B cell (primary cell): ENCODE measurements at regions not wholly inside any gene's neighbourhood (a gene's known extent, or its start where the extent isn't known, plus 50 kb on each side); places are given as distances from the start of the nearest gene placed in this dataset.

ENCODE experiments used
- ATAC-seq: fragments of 200-7000 bp; cut with Tn5 transposase; one replicate; pipeline ENCODE4 v1.10.0; 2021; ENCODE audit warnings: low read depth, mild to moderate bottlenecking, moderate number of reproducible peaks, moderate library complexity
- CTCF ChIA-PET: fragments of 350-600 bp; sonication (Branson Sonifier 250); formaldehyde crosslinking; loops from one replicate; lab custom pipeline; 2021; ENCODE audit warnings: antibody characterized with exemption, inconsistent platforms; lab: Charles Lee
- POLR2A ChIA-PET: fragments of 350-600 bp; sonication (Branson Sonifier 250); formaldehyde crosslinking; loops from one replicate; lab custom pipeline; 2021; ENCODE audit warnings: antibody characterized with exemption; lab: Charles Lee
- DNase-seq: peaks from one replicate; pipeline ENCODE4 v3.0.0; 2013
- H2AFZ ChIP-seq: 2 replicates; pipeline ENCODE4 v1.6.1; 2012; ENCODE audit warnings: mild to moderate bottlenecking, low read depth, low read length; ENCODE audit not compliant: insufficient read depth, poor library complexity, severe bottlenecking
- H3K27ac ChIP-seq, 2 donors: 1 replicate in 1 of 2; 2 replicates in 1 of 2; pipeline ENCODE4 v1.5.1; 2012 to 2013; ENCODE audit warnings: low read length in 2 of 2, mild to moderate bottlenecking in 2 of 2, moderate library complexity in 1 of 2
- H3K27me3 ChIP-seq, 4 experiments: fragments of 200-600 bp in 1 of 4; sonication (generic) in 1 of 4; replicated peaks in 1 of 4; 1 replicate in 2 of 4; 2 replicates in 2 of 4; pipeline versions ENCODE4 v1.6.1 to v1.7.0; 2013 to 2016; ENCODE audit warnings: low read length in 3 of 4, mild to moderate bottlenecking in 2 of 4, mixed read lengths in 1 of 4, moderate library complexity in 1 of 4; ENCODE audit not compliant: insufficient read depth in 4 of 4, control insufficient read depth in 3 of 4; ENCODE audit errors: control extremely low read depth in 1 of 4
- H3K36me3 ChIP-seq, 2 experiments: replicated peaks in 1 of 2; 1 replicate in 1 of 2; 2 replicates in 1 of 2; pipeline versions ENCODE4 v1.6.1 to v1.7.1; 2013; ENCODE audit warnings: low read length in 1 of 2; ENCODE audit not compliant: insufficient read depth in 2 of 2, control insufficient read depth in 1 of 2; ENCODE audit errors: control extremely low read depth in 1 of 2, extremely low read depth in 1 of 2
- H3K4me1 ChIP-seq, 2 donors: fragments of 200-600 bp in 1 of 2; sonication (generic) in 1 of 2; 1 replicate in 1 of 2; 2 replicates in 1 of 2; pipeline versions ENCODE4 v1.5.1 to v1.6.1; 2013 to 2017; ENCODE audit warnings: low read length in 2 of 2; ENCODE audit not compliant: control insufficient read depth in 2 of 2, insufficient read depth in 2 of 2
- H3K4me2 ChIP-seq: replicated peaks from 2 replicates; pipeline ENCODE3; 2012; ENCODE audit warnings: mild to moderate bottlenecking, low read depth, low read length; ENCODE audit not compliant: poor library complexity, severe bottlenecking
- H3K4me3 ChIP-seq, 5 experiments: fragments of 200-600 bp in 1 of 5; sonication (generic) in 1 of 5; 1 replicate in 3 of 5; 2 replicates in 2 of 5; pipeline versions ENCODE4 v1.5.1 to v1.7.0; 2011 to 2016; ENCODE audit warnings: low read length in 4 of 5, mild to moderate bottlenecking in 4 of 5, low read depth in 2 of 5, control low read depth in 1 of 5, moderate library complexity in 1 of 5; ENCODE audit not compliant: insufficient read depth in 1 of 5; ENCODE audit errors: control extremely low read depth in 1 of 5, extremely low read depth in 1 of 5
- H3K79me2 ChIP-seq: fragments of 200-600 bp; sonication (generic); one replicate; pipeline ENCODE4 v1.6.0; 2016; ENCODE audit warnings: low read length; ENCODE audit not compliant: control insufficient read depth, insufficient read depth
- H3K9ac ChIP-seq: fragments of 200-600 bp; sonication (generic); 2 replicates; pipeline ENCODE4 v1.6.1; 2017; ENCODE audit warnings: mild to moderate bottlenecking, low read length, moderate library complexity
- H3K9me3 ChIP-seq, 3 donors: one replicate each; pipeline versions ENCODE4 v1.6.1 to v1.7.1; 2013; ENCODE audit warnings: low read length in 2 of 3; ENCODE audit not compliant: control insufficient read depth in 2 of 3, insufficient read depth in 1 of 3; ENCODE audit errors: control extremely low read depth in 1 of 3
- H4K20me1 ChIP-seq: 2 replicates; pipeline ENCODE4 v1.6.0; 2012; ENCODE audit warnings: mild to moderate bottlenecking, low read length; ENCODE audit not compliant: insufficient read depth, control insufficient read depth, poor library complexity, severe bottlenecking
- H3K27ac Mint-ChIP-seq: one replicate; pipeline ENCODE4 v1.8.0; 2021; ENCODE audit warnings: mixed read lengths
- H3K27me3 Mint-ChIP-seq: one replicate; pipeline ENCODE4 v1.8.0; 2021; ENCODE audit warnings: mixed read lengths
- H3K4me1 Mint-ChIP-seq: one replicate; pipeline ENCODE4 v1.8.0; 2021; ENCODE audit warnings: mixed read lengths
- H3K4me3 Mint-ChIP-seq: one replicate; pipeline ENCODE4 v1.8.0; 2021; ENCODE audit warnings: mixed read lengths
- H3K9me3 Mint-ChIP-seq: one replicate; pipeline ENCODE4 v1.8.0; 2022; ENCODE audit warnings: mixed read lengths; ENCODE audit not compliant: insufficient read depth
- CTCF ChIP-seq: fragments of 200-600 bp; IDR thresholded peaks from one replicate; pipeline ENCODE4 v1.8.0; 2022; ENCODE audit warnings: antibody characterized with exemption, mild to moderate bottlenecking
- EZH2 ChIP-seq: IDR thresholded peaks from 2 replicates; pipeline ENCODE4 v1.6.1; 2012; ENCODE audit warnings: borderline replicate concordance, low read depth, mild to moderate bottlenecking, moderate library complexity, low read length; ENCODE audit not compliant: insufficient read depth, poor library complexity, severe bottlenecking
- WGBS: methylation state at CpG from one replicate; pipeline ENCODE4 v1.1.5; 2013; ENCODE audit warnings: missing lambda C conversion rate; ENCODE audit not compliant: insufficient coverage; 5-methylcytosine and 5-hydroxymethylcytosine counted together
- intact Hi-C: fragments of 100-400 bp; cut with micrococcal nuclease; formaldehyde crosslinking; loops from one replicate; pipeline ENCODE4 v1.10.0; 2022

GRCh38 chr9:106065136-106065535 is 370.8 kb downstream of the TMEM38B start:
- no peaks in the 10 kb centered on the region for H3K27me3 Mint-ChIP-seq
- POLR2A ChIA-PET, result no interaction called here
- no peak overlapping the region for H3K9ac ChIP-seq
- no peaks in the 10 kb centered on the region for H3K27me3 ChIP-seq
- H3K9me3 Mint-ChIP-seq, result no peaks in the 10 kb centered on the region
- peaks cover 0 to 2% (median 0%) of the 10 kb centered on the region in 3 donors for H3K9me3 ChIP-seq
- no peaks in the 10 kb centered on the region for H3K4me1 ChIP-seq
- CTCF ChIA-PET, result no interaction called here
- no peaks in the 10 kb centered on the region for H3K79me2 ChIP-seq
- 100% methylated on average over 1 of the region's 3 CpGs for WGBS
- no peaks in the 10 kb centered on the region for H3K36me3 ChIP-seq
- H4K20me1 ChIP-seq, result no peaks in the 10 kb centered on the region
- DNase-seq, result no peak
- no peaks in the 10 kb centered on the region for H3K4me1 Mint-ChIP-seq
- no peak overlapping the region for H3K27ac Mint-ChIP-seq
- no peak overlapping the region for H2AFZ ChIP-seq
- H3K4me3 ChIP-seq, result no peak overlapping the region
- intact Hi-C loops, result no loop called here
- H3K4me2 ChIP-seq, result no peak overlapping the region
- no peak overlapping the region for H3K4me3 Mint-ChIP-seq
- no peak overlapping the region for H3K27ac ChIP-seq
- no peak for ATAC-seq
- TF ChIP-seq EZH2, result no peak
- no peak for TF ChIP-seq CTCF

- TF ChIP-seq EZH2, result no peak
- TF ChIP-seq CTCF, result no peak
- no peak for ATAC-seq
- Mint-ChIP-seq H3K27me3 (no peaks in the 10 kb centered on the region), H3K4me1 (no peaks in the 10 kb centered on the region), H3K4me3 (no peak overlapping the region), H3K27ac (no peak overlapping the region), H3K9me3 (no peaks in the 10 kb centered on the region)
- no peaks in the 10 kb centered on the region for H3K79me2 ChIP-seq
- intact Hi-C loops, result no loop called here
- CTCF ChIA-PET, result no interaction called here
- no peak overlapping the region for H3K9ac ChIP-seq
- H3K27ac ChIP-seq, result no peak overlapping the region
- peaks cover 0 to 2% (median 0%) of the 10 kb centered on the region in 3 donors for H3K9me3 ChIP-seq
- H3K4me3 ChIP-seq, result no peak overlapping the region
- no peaks in the 10 kb centered on the region for H3K27me3 ChIP-seq
- H4K20me1 ChIP-seq, result no peaks in the 10 kb centered on the region
- POLR2A ChIA-PET, result no interaction called here
- H3K4me2 ChIP-seq, result no peak overlapping the region
- no CpG with 5 or more reads among the region's 2 CpGs for WGBS
- H3K4me1 ChIP-seq, result no peaks in the 10 kb centered on the region
- no peaks in the 10 kb centered on the region for H3K36me3 ChIP-seq
- H2AFZ ChIP-seq, result no peak overlapping the region
- no peak for DNase-seq
These were observed 371.4 kb downstream of the TMEM38B start for GRCh38 chr9:106065579-106066214.
